NCI-H526 (cell line): ENCODE measurements at regions not wholly inside any gene's neighbourhood (a gene's known extent, or its start where the extent isn't known, plus 50 kb on each side); places are given as distances from the start of the nearest gene placed in this dataset.
A peak's percentile ranks its signal among the peaks of the same experiment; 100 is the strongest.
"Not testable (repeated sequence)": the region's sequence is repeated elsewhere in the genome, so short reads cannot be mapped to it uniquely, and the experiment has no call there.

Source experiments
- DNase-seq, 2 experiments: peaks; one replicate each; lab custom pipeline; 2025; lab: John Stamatoyannopoulos, UW

DNA sequence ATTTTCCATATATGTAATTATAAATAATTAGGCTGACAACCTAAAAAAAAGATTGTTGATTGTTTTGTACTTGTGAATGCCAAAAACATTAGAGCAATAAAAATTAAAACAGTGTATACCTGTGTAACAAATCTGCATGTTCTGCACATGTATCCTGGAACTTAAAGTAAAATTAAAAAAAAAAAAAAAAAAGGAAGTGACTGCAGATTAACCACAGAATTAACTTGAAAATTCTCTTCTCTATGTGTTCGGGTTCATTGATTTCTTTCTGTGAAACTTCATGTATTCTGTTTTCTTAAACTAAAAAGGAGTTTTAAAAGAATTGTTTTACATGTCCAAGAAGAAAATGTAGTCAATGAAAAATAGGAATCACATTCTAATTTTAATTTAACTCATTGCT, 95.7 kb downstream of the FASLG start:
- DNase-seq: no peak

DNA sequence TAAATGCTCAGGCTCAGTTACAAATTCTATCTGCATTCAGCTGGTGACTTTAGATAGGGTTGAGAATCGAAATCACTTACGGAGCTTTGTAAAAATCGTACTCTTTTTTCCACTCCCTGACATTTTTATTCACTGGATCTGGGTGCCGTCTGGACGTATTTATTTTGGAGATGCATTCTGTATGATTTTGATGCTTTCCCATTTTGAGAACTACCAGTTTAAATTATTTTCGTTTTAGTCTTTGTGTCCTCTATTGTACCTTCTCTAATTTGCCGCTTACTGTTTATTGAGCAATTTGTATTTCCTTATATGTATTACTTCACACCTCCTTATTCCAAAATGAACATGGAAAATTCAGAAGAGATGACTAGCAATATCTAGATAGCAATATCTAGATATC, 96.2 kb downstream of the FASLG start:
- no peak for DNase-seq

DNA sequence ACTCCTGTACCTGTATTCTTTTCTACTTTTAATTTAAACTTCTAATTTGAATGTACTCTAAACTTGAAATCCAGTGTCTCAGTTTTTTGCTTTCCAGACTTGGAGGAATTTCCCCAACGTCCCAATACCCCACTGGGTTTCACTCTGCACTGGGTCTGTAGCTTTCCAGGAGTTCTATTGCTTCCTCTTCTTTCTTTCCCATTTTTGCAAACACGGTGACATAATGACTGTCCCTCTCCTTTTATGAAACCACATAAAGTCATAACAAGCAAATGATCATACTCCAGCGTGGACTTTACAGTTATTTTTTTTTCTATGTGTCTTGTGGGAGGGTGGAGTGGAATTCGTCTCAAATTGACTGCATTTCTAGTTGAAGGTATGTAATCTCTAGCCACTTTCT, 97.1 kb downstream of the FASLG start:
- no peak for DNase-seq

DNA sequence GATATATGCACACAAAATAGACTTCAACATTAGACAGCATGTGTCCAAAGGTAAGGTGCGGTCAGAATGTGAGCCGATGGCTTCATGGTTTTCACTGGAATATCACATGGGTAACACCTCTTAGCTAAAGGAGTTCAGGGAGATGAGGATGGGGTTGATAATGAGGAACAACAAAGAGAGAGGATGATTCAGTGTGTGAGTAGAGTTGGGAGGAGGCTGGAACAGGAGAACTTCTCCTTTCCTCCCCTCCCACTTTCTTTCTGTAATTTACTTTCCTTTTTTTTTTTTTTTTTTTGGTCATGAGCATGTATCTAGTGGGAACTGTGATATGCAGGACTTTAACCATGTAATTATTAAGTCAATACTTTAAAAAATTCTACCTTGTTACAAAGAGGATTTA, 99.4 kb downstream of the FASLG start:
- no peak for DNase-seq

DNA sequence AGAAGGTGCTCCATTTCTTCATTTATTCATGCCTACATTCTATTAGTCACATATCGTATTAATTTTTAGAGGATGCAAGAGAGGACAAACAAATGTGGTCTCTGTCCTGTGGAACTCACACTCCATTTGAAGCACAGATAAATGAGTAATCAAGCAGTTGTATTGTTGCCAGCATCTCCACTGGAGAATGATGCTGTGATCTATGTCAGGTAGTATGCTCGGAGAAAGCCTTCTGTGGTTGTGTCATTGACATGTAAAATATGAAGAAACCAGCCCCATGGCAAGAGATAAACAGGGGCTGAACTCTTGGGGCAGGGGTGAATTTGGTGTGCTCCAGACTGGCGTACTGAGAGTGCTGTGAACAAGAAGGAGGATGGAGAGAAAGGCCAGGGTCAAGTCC, 101.2 kb downstream of the FASLG start:
- no peak for DNase-seq

DNA sequence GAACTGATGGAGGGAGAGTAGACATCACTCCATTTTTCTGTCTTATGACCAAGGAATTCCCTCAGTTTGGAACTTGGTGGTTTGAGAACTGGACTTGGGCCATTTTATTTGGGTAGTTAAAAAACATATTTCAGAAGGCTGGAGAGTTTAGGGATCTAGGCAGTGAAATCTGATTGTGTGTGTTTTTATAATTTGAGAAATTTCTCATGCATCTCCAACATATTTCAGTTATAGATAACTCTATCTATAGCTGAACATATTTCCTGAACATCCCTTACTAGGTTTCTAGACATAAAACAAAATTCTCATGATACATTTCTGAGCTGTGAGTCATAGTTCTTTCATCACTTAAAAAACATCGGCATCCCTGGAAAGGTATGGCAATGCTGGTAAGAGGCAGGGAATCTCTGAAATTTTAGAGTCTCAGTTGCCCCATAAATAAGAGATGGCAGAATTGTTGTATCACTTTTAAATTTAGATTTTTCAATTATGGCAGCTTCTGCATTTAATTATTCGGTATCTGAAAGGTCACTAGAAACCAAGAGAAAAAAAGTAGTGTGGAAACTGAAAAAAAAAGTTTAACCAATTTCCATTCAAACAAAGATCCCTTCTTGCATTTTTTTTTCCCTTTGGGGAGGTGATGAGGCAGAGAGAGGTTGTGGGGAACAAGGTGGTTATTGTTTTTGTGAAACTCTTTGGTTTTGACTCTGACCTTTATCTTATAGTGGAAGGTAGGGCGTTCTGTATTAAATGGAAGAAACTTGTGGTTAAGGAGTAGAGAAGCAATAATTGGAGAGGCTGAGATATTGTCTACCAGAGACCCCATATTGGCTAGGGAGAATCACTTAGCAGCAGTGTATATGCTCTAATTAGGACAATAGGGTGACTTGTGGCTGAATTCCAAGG, 102.9 kb downstream of the FASLG start:
- DNase-seq: no peak

DNA sequence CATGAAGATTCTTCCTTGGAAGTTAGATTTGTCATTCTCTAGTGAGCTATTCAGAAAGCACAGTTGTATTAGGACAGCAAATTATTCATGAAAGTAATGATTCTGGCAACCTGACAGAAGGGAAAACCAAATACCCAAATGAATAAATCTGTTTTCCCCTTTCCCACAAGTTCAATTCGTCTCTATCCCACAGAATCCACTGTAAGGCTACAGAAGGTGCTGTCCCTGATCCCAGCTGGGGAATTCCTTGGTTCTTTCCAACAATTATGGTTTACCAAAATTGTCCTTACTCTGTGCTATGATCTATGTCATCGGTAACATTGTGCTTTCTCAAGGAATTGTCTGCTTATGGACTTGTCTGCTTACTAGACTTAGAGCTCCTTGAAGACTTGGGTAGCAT, 104.2 kb downstream of the FASLG start:
- no peak for DNase-seq

DNA sequence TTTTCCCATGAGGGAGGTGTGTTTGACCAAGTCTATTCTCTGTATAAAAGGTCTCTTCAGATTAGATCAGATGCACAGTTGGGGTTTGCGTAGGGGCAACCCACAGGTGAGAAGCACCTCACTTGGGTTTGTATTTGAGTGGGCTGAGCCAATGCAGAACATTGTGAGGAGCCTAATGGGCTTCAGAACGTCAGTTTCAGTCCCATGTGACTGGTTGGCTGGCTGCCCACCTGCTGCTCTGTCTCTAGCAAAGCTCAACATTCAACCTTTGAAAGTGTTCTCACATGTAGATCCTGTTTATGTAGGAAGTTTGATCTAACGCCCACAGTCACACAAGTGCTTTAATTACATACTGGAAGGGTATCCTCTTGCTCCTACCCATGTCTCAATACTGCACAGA, 105.5 kb downstream of the FASLG start:
- no peak for DNase-seq

DNA sequence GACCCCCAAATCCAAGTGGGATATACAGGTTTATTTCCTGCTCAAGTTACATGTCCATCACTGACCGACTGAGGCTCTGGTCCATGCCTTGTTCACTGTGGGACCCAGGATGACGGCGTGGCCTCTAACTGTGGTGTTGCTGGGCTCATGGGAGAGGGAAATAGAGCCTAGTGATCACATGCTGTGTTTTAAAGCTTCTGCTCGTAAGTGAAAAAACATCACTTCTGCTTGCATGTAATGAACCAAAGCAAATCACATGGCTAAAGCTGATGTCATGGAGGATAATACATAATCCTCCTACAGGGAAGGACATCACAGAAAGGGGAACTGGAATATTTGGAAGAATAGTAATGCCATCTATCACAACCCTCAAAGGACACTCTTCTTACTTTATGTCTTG, 107.6 kb downstream of the FASLG start:
- DNase-seq: no peak

DNA sequence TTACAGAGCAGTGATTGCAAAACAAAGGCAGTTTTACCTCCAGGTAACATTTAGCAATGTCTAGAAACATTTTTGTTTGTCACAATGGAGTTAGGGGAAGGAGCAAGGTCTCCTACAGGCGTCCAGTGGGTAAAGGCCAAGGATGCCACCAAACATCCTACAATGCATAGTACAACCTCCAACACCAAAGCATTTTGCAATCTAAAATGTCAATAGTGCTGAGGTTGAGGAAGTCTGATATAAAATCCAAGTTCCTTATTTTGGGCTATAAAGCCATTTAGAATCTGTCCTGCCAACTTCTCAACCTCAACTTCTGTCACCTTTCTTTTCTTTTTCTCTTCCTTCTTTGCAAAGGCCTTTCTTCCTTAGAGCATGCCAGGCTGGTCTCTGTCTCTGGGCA, 111.2 kb downstream of the FASLG start:
- DNase-seq: no peak

DNA sequence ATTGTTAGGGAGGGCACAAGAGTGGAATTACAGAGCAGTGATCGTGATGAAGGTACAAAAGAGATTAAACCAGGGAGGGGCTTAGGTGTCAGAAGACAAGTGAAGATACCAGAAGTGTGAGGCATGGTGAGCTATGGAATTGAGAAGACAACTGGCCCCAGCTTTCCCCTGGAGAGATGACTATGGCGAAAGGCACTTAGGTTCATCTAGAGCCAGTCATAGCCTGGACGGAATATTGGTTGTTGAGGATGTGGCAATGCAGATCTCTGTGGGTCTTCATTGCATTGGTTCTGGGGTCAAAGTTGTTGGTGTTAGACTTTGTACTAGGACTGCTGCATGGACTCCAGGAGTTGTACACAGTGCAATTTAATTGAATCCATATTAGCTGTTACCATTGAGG, 115.7 kb downstream of the FASLG start:
- no peak for DNase-seq

DNA sequence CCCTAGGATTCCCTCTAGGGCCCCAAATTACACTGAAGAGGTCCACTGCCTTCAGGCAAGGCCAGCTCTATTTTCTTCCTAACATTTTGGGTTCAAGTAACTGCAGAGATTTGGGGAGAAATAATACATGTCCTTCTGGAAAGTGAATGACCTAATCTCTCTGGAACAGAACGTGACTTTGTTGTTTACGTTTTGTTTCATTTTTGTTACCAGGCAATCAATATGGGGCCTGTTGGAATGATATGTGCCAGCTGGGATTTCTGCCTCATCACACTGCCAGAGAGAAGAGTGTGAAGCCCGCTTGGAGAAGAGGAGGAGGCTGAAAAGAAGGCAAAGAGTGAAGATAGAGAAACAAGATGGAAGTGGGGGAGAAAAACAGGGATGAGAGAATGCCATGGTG, 116.7 kb downstream of the FASLG start:
- no peak for DNase-seq

DNA sequence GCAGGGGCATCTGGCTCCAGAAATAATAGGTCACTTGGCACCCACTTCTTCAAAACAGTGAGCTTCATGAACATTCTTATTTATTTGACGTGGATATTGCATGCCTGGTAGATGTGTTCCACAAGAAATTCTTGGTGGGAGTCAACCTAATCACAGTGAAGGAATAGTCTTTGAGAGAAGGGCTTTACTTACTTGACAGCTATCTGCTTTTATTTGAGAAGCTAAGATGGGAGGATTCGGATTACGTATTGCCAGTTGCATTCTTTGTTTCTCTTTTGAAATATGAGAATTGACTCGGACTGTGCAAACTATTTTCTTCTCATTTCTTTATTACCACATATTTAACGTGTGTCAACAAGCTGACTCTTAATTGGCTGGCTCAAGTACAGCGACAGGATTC, 117.2 kb downstream of the FASLG start:
- DNase-seq: no peak

DNA sequence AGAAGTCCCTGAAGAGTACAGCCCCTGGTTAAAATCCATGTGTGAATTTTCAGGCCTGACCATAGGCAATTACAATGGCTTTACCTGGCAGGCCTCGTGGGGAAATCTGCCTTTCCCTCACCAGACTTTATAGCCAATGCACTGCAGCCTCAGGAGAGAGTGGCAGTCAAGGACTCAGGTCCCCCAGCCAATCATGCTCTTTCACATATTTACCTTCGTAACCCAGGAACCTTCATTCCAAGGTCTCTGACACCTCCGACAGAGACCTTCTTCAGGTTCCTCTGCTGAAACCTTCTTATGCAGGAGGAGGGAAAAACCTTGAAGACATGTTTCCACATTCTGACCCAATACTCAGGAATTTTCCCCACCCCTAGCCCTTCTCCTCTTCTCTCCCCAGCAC, 118.9 kb downstream of the FASLG start:
- DNase-seq: peak in 1 of 2 experiments; percentile 39

DNA sequence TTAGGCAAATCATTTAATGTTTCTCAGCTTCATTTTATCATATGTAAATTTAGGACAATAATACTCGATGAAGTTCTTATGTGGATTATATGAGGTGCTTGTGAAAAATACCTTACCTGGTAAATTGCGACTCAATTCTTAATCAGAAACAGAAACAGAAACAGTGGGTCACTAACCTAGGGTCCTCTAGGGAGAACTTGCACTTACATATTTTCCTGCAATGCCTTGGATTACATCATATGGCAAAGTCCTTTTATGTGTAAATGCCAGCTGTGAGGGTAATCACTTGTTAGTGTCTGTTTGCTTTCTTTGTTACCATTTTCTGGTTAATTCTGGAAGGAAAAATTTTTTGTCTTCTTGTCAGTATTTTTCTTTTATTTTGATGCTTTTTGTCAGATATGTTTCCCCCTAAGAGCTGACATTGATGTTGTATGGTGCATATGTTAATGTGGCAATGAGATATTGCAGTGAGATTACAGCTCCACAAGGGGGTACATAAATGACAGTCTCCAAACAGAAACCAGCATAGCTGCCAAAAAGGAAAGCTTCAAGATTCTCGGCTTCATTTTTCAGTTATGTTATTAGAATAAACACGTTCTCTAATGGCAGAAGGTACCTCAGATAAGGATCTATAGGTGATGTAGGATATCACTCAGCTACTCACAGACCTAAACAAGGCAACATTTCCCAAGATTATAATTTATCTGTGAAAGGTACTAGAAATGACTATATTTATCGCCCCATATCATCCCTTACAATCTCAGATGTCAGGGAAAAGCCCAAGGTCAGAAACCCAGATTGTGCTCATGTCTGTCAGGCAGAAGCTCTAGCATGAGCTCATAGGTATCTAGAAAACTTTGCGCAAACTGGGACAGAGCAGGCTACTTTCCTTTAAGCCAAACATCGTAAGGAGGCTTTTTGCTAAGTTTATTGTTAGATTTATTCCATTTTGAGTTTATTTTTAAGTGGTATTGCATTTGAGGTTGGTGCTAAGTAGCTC, 119.9 kb downstream of the FASLG start:
- peak in 1 of 2 experiments; percentile 80 for DNase-seq

DNA sequence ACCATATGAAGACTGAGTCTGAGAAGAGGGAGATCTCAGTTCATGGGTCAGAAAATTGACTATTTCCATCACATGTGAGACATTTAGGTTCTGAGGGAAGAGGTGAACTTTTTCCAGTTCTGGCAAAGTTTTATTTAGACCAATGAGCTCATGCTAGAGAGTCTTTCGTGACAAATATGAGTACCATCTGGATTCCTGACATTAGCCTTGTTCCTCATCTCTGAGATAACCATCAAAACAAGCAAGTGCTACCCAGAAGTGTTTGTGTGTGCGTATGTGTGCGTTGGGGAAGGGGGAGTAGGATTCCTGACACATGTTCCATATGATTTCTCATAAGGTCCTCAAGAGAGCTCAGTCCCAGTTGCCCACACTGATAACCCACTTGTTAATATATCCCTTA, 120.6 kb downstream of the FASLG start:
- no peak for DNase-seq

DNA sequence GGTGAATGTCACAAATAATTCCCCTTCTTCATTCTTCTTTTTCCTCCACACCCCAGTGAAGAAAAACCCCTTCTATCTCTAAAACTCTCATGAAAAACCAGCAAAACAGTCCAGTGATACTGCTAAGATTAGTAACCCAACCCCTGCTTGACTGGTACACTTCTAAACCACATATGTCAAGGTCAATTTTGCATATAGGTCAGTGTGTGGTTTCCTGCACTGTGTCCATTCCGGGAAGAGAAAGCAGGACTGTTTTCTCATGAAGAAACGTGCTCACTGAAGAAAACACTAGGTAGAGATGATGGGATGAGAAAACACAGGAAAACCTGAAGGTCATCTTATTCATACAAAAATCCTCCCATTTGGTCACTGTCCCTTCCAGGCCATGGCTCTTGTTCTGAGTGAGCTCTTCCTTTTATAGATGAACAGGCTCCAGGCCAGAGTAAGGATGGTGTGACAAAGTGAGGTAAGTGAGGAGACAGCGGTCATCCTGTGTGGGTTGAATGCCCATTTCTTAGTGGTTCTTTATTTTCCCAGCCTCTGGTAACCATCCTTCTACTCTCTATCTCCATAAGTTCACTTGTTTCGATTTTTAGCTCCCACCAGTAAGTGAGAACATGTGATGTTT, 122.7 kb downstream of the FASLG start:
- DNase-seq: peak; percentile 31 to 51

DNA sequence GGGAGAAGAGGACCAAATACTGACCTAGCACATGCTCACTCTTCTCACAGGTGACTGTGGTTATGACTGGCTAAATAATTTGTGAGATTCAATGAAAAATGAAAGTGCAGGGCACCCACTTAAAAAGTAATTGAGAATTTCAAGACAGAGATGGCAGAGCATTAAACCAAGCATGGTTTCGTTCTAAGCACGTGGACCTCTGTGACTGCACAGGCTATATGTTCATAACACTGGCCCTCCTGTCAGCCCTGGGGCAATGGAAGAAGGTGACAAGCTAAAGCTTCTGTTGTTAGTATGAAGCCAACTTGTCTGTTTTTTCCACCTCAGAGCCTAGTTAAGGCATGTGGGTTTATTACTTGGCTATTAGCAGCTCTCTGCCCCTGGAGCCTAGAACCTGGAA, 130.9 kb downstream of the FASLG start:
- DNase-seq: no peak

DNA sequence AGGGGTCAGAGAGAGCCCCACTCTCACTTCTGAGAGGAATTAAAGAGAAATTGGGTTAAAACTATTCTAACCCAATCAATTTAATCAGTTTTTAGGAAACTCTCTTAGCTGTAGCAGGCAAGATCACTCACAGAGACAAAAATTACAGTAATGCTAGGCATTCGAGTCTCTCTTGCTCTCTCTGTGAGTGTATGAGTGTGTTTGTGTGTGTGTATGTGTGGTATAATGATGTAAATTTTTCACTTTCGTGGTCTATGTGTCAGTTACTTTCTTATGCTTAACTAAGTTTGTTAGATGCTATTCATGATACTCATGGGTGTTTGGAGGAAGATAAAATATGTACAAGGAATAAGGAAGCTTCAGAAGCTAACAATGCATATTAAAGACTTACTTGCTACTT, 131.3 kb downstream of the FASLG start:
- DNase-seq: no peak

DNA sequence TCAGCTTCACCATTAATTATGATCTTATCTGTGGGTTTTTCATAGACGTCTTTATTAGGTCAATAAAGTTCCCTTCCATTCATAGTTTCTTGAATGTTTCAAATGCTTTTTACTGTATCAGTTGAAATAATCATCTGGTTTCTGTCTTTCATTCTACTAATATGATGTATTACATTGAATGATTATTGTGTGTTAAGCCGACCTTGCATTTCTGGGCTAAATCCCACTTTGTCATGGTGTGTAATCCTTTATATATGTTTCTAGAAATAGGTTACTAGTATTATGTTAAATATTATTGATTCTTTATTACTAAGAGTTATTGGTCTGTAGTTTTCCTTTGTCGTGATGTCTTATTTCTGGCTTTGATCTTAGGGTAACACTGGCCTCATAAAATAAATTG, 134.9 kb downstream of the FASLG start:
- DNase-seq: no peak

DNA sequence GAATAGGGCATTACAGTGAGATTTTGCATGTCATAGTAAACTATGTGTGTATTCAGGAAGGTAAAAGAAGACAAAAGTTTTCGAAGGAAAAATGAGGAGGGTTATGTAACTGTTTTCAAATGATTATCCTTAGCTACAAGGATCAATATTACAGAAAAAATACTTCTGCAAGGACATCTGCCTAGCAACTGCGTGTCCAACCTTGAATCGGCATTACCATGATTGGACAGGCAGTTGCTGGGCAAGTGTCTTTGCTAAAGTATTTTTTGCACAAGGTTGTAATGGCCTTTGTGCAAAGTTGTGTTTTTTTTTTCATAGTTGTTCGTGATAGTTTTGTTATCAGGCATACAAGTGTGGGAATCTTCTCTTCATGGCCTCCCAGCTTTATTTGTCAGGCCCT, 136.8 kb downstream of the FASLG start:
- DNase-seq: no peak

DNA sequence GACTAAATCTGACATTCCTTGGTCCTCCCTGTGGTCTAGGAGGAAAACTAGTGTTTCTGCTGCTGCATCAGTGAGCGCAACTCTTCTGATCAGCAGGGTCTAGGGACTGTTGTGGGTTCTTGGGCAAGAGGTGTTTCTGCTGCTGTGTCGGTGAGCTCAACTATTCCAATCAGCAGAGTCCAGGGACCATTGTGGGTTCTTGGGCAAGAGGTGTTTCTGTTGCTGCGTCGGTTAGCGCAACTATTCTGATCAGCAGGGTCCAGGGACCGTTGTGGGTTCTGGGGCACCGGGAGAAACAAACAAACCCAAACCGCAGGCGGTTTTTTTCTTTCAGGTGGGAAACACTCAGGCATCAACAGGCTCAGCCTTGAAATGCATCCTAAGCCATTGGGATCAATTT, 140.9 kb downstream of the FASLG start:
- not testable (repeated sequence) for DNase-seq
